ENCODE measurements at regions not wholly inside any gene's neighbourhood (a gene's known extent, or its start where the extent isn't known, plus 50 kb on each side); places are given as distances from the start of the nearest gene placed in this dataset.

GRCh38 chr12:60501124-60501729 lies 905.4 kb downstream of the SLC16A7 start:
- no peak for TF ChIP-seq CTCF (IDR thresholded peaks at IDR 0.05)
- no peak for TF ChIP-seq POLR2A (IDR thresholded peaks at IDR 0.05)
- TF ChIP-seq POLR2AphosphoS5 (IDR thresholded peaks at IDR 0.05), result no peak

Measured in breast epithelium (tissue), 3 donors.